HG02610 (cell line): ENCODE measurements at regions not wholly inside any gene's neighbourhood (a gene's known extent, or its start where the extent isn't known, plus 50 kb on each side); places are given as distances from the start of the nearest gene placed in this dataset.
A peak's percentile ranks its signal among the peaks of the same experiment; 100 is the strongest.
"Not testable (repeated sequence)": the region's sequence is repeated elsewhere in the genome, so short reads cannot be mapped to it uniquely, and the experiment has no call there.

Source experiments
- ATAC-seq: cut with Tn5 transposase; IDR thresholded peaks from one replicate; pipeline ENCODE4 v1.9.1; 2021; ENCODE audit warnings: mild to moderate bottlenecking, moderate library complexity; ENCODE audit not compliant: unreplicated experiment

DNA sequence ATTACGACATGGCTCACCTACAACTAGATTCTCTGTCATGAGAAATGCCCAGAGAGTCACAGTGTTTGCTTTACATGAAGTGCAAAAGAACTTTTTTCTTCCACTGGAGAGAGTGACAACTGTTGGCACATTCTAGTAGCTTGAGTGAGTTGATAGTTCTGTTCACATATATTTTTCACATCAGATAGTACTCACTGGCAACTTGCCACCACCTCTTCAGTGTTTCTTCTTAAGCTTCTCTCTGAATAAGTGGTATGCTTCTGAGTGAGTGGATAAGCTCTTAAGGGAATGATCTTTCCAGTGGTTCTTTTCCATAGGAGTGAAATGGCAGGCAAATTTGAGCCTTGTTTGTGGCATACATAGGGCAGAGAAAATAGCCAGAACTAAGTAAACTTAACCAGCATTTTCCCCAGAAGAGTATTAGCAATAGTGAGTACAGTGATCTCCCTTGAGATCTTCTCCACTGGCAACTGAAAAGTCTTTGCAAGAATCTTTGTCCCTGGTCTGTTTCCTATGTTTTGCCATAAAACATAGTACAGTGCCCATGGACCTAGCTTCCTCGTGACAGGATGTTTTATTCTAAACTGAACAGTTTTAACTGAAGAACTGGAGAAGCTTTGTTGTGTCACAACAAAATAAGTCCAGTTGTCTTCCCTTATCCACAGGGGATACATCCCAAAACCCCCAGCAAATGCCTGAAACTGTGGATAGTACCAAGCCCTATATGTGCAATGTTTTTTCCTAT is 125.4 kb upstream of the CDK13 start:
- ATAC-seq, result no peak

DNA sequence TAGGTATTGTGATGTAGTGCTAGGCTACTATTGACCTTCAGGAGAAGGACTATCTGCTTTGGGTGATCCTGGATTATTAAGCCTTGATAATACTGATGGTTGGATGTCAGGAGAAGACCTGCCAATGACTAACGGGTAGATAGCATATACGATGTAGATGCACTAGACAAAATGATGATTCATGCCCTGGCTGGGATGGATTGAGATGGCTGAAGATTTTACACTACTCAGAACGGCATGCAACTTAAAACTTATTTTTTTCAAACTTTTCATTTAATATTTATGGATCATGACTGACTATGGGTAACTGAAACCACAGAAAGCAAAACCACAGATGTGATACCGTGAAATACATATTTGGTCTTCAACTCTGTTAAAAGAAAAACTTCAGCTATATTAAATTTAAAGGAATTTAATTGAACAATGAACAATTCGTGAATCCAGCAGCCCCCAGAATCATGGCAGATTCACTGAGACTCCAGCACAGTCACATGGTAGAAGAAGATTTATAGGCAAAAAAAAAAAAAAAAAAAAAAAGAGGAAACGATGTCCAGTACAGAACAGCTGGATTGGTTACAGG is 124.6 kb upstream of the CDK13 start:
- no peak for ATAC-seq

DNA sequence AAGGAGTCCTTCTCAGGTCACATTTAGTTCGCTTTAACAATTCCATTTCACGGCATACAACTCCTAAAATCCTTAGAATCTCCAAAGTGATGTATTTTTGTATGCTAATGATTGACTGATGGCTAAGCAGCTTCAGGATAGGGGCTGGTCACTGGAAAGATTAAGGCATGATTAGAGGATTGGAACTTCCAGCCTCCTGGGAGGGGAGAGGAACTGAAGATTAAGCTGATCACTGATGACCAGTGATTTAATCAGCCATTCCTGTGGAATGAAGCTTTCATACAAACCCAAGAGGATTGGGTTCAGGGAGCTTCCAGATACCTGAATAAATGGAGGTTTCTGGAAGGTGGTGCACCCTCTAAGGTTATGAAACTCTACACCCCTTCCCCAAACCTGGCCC is 123.9 kb upstream of the CDK13 start:
- ATAC-seq, result no peak

GRCh38 chr7:39827571-39827970 is 122.5 kb upstream of the CDK13 start:
- no peak for ATAC-seq

DNA sequence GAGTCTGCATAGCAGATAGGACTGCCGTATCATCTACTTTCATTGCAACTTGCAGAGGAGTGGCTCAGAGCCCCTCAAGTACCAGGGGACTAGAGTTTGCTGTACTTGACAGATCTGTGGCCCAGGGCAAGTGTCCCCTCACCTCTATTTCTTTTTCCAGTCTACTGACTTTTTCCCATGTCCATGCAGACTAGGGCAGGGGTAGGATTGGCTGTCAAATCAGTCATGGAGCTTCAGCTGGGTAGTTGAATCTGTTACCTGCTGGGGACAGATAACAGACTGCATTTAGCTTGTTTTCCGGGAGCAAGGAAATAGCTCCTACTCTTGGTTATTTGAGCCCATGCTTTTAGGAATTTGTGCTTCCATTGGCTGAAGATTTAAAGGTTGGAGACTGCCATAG is 121.0 kb upstream of the CDK13 start:
- ATAC-seq, result no peak

- ATAC-seq, result no peak
Observed at GRCh38 chr7:39832519-39833085, 117.5 kb upstream of the CDK13 start.

- ATAC-seq, result not testable (repeated sequence)
Observed at GRCh38 chr7:39833180-39833799, 116.8 kb upstream of the CDK13 start.

- ATAC-seq, result not testable (repeated sequence)
Observed at GRCh38 chr7:39833865-39834634, 116.0 kb upstream of the CDK13 start.

DNA sequence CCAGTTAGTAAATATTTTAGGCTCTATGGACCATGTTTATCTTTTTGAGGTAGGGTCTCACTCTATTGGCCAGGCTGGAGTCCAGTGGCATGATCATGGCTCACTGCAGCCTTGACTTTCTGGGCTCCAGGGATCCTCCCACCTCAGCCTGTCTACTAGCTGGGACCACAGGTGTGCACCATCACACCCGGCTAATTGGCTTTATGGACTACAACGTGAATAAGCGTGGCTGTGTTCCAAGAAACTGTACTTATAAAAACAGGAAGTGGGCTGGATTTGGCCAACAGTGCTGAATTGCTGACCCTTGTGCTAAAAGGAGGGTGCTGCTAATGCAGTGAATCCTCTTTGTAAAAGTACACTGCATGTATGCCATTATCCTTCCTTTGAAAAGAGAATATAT is 111.7 kb upstream of the CDK13 start:
- no peak for ATAC-seq

DNA sequence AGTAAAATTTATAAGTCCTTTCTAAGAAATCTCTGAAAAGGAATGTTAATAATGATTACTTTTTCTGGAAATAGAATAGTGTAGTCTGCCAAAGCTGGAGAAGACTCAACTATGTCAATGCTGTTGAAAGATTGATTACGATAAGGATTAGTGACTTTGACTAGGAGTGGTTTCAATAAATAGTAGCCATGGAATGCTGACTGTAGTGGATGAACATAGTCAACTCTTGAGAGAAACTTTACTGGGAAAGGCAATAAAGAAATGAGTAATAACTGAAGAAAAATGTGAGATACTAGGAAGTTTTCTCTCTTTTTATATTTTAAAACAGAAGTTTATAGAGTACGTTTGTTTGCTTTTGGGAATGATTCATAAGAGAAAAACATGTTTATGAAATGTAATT is 105.0 kb upstream of the CDK13 start:
- no peak for ATAC-seq

GRCh38 chr7:39847227-39847626 is 102.8 kb upstream of the CDK13 start:
- no peak for ATAC-seq

DNA sequence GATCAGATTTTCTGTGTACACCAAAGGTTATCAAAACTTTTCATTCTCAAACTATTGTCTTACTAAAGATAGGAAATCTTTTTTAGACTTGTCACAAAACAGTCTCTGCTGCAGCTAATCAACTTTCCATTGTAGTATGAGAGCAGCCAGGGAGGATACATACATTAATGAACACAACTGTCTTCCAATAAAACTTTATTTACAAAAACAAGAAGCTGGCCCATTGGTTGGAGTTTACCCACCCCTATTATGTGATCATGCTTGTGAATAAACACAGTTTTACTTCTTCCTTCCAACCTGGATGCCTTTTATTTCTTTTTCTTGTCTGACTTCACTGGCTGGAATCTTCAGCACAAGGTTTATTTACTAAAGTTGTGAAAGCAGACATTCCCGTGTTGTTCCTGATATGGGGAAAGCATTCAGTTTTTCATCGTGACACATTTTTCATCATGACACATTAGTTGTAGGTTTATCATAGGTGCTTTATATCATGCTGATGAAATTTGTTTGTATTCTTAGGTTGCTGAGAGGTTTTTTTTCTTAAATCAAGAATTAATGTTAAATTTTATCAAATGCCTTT is 98.5 kb upstream of the CDK13 start:
- no peak for ATAC-seq

GRCh38 chr7:39854616-39855324 is 95.3 kb upstream of the CDK13 start:
- ATAC-seq, result peak; percentile 79

GRCh38 chr7:39855325-39855674 is 94.8 kb upstream of the CDK13 start:
- ATAC-seq, result no peak

DNA sequence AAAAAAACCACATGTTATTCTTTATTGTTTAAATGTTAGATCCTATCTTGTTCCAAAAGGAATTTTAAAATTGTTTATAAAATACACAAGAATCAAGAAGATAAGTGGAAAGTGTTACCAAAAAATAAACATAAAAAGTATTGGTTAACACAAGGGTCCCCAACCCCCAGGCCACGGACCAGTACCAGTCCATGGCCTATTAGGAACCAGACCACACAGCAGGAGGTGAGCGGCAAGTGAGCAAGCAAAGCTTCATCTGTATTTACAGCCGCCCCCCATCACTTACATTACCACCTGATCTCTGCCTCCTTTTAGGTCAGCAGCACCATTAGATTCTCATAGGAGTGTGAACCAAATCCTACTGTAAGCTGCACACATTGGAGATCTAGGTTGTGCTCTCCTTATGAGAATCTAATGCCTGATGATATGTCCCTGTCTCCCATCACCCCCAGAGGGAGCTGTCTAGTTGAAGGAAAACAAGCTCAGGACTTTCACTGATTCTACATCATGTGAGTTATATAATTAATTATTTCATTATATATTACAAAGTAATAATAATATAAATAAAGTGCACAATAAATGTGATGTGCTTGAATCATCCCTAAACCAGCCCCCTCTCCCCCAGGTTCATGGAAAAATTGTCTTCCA is 86.3 kb upstream of the CDK13 start:
- ATAC-seq, result not testable (repeated sequence)

GRCh38 chr7:39869888-39870522 is 80.1 kb upstream of the CDK13 start:
- not testable (repeated sequence) for ATAC-seq

GRCh38 chr7:39871610-39872009 is 78.4 kb upstream of the CDK13 start:
- ATAC-seq, result not testable (repeated sequence)

GRCh38 chr7:39880556-39880955 is 69.5 kb upstream of the CDK13 start:
- no peak for ATAC-seq

DNA sequence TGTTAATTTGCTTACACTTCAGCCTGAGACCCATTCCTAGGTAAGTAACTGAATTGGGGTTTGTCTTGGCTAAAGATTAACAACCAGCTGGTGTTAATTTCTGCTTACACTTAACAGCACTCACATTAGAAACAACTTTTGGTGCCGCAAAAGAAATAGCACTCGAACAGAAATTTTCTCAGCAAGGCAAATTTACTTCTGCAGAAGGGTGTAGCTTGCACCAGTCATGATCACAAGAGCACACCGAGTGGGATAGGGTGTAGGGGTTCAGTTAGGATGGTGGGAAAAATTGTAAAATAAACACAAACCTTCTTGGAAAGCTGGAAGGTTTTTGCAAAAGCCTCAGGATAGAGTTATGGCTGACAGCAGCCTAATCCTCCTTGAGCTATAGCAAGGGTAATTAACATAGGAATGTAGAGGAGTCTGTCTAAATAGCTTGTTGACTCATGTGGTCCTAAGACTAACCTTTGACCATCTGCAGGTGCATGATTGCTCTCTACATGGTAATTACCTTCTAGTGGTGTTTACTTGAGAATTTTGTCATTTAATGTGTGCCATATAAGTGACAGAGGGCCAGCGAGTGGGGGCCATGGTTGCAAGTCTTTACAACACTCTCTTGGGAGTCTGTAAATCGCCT is 67.8 kb upstream of the CDK13 start:
- no peak for ATAC-seq
